ENCODE measurements at regions not wholly inside any gene's neighbourhood (a gene's known extent, or its start where the extent isn't known, plus 50 kb on each side); places are given as distances from the start of the nearest gene placed in this dataset.

GRCh38 chr3:88000853-88001252 is 58.0 kb downstream of the CGGBP1 start:
- TF ChIP-seq CTCF (IDR thresholded peaks at IDR 0.05), result no peak
- no peak for TF ChIP-seq POLR2AphosphoS5 (IDR thresholded peaks at IDR 0.05)
